AG09319 (cell line): ENCODE measurements at regions not wholly inside any gene's neighbourhood (a gene's known extent, or its start where the extent isn't known, plus 50 kb on each side); places are given as distances from the start of the nearest gene placed in this dataset.

Experiments
- DNase-seq: peaks from one replicate; pipeline ENCODE4 v3.0.0-alpha.2; 2010; ENCODE audit warnings: low read depth; ENCODE audit errors: extremely low read depth
- TF ChIP-seq, protein P1 (sequence below): IDR thresholded peaks from 2 replicates; pipeline ENCODE4 v1.5.1; 2011; ENCODE audit warnings: low read depth, mild to moderate bottlenecking, inconsistent platforms, low read length, moderate library complexity

DNA sequence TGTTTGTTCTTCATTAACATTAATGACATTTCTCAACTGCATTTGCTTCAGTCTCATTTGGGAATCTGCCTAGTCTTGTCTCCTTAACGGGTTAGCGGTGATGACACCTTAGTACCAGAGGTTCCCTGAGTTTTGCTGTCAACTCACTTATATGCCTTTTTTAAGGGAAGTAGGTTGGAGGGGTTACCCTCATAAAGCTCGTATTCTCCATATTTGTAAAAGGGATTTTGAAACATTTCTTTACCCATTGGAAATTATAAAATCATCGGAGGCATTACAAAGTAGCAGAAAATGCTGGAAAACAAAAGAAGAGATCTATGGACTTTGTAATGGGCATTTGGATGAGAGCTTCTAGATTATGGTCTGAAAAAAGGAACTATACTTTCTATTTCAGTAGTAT, 88.7 kb upstream of the PRDM1 start:
- no peak for DNase-seq
- TF ChIP-seq, protein P1, sequence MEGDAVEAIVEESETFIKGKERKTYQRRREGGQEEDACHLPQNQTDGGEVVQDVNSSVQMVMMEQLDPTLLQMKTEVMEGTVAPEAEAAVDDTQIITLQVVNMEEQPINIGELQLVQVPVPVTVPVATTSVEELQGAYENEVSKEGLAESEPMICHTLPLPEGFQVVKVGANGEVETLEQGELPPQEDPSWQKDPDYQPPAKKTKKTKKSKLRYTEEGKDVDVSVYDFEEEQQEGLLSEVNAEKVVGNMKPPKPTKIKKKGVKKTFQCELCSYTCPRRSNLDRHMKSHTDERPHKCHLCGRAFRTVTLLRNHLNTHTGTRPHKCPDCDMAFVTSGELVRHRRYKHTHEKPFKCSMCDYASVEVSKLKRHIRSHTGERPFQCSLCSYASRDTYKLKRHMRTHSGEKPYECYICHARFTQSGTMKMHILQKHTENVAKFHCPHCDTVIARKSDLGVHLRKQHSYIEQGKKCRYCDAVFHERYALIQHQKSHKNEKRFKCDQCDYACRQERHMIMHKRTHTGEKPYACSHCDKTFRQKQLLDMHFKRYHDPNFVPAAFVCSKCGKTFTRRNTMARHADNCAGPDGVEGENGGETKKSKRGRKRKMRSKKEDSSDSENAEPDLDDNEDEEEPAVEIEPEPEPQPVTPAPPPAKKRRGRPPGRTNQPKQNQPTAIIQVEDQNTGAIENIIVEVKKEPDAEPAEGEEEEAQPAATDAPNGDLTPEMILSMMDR: no peak

DNA sequence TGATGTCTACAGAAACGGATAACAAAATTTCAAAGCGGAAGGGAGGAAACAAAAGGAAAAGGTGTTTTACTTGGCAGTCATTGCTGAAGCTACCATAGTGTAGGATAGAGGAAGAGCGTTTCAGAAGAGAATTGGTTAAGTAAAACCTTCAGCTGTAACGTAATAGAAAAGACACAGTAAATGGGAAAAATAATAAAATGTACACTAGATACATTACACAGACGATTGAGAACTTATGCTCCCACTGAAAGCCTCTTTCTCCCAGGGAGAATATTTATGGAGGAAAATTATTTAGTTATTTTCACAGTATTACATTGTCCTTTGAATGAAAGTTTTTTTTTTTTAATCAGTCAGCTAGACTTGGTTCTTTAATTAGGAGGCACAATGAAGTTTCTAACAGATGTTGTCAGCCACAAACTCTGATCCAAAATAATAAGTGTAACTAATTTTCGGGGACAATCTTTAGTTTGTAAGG, 90.7 kb upstream of the PRDM1 start:
- DNase-seq: no peak
- TF ChIP-seq, protein P1: no peak

DNA sequence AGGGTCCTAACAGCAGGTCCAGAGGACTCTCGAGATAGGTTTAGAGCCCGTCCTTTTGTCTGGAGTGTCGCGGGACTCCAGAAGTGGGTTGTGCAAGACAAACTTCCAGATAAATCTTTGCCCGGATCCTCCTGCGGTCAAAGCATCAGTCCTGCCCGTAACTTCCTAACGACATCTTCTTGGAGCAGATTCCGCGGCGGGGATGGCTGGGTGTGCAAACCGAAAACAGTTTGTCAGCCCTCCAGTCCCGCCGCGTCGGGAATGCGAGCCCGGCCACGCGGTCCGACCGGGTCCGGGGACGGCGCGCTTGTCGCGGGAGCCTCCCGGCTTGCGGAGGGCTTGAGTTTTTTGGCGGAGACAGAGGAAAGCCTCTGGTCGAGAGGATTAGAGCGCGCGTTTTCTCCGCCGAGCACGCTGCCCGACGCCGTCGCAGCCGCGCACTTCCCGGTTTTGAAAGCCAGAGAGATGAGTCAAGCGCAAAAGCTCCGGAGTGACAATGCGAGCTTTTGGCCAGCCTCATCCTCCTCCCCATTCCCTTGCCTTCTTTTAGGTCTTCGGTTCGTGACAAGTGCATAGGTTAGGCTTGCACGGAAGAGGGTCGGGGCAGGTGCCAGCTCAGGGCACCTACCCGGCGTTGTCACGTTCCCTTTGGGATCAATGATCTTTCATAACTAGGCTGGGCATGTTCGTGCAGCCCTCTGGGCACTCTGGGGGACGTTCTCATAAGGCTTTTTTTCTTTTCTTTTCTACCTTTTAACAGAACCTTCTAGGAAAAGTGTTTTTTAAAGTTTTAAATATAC, 91.3 kb upstream of the PRDM1 start:
- DNase-seq: peak; percentile 35

DNA sequence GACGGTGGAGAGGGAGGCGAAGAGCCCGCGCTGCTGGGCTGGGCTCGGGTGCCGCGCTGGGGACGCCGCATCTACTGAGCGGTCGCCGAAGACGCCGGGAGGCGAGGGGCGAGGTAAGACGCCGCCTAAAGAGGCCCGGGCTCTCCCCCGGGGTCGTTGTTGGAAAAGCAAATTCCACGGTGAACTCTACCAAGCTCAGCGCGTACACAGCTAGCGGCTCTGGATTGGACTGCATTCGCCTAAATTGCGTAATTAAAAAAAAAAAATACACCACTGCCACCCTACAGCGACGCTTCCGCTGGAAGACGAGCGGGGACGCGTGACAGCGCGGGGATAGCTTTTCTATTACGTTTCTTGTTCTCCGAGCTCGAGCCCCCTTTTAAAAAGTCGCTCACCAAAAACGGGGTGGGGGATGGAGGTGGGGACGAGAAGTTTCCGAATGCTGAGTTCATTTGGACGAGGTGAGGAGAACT, 92.0 kb upstream of the PRDM1 start:
- TF ChIP-seq, protein P1: no peak
- no peak for DNase-seq

More for the DNA sequence above, 91.3 kb upstream of the PRDM1 start:
- TF ChIP-seq, protein P1: no peak

DNA sequence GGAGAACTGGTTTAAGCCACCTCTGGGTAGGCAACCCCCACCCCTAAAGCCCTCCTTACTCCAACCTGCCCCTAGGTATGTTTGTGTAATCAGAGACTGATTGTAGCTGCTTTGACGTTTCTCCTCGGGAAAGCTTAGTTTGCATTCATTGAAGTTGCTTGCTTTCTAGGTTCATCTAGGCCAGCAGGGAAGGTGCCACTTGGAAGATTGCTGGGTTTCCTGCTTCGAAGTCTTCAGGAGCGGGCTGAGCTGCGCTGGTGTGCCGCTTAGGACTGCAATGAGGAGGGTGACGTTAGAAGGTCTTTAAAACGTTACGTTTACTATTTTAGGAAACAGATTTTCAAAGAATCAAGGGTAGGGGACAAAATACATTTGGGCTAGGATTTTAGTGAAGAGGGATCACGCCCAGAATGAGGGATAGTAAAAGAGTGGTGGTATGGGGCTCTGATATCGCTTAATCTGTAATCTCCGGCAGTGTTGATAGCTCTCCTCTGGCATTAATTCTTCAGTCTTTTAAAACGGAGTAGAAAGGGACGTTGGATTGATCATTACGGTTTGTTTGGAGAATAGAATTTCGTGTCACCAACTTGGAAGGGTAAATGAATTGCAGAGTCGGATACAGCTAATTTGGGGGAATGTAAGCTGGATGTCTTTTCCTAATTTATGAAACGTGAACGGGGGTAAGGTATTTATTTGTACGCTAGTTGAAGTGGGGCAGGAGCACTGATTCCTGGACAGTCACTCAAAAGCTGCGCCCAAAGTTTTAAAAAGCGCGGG, 92.6 kb upstream of the PRDM1 start:
- no peak for DNase-seq
- TF ChIP-seq, protein P1: no peak

DNA sequence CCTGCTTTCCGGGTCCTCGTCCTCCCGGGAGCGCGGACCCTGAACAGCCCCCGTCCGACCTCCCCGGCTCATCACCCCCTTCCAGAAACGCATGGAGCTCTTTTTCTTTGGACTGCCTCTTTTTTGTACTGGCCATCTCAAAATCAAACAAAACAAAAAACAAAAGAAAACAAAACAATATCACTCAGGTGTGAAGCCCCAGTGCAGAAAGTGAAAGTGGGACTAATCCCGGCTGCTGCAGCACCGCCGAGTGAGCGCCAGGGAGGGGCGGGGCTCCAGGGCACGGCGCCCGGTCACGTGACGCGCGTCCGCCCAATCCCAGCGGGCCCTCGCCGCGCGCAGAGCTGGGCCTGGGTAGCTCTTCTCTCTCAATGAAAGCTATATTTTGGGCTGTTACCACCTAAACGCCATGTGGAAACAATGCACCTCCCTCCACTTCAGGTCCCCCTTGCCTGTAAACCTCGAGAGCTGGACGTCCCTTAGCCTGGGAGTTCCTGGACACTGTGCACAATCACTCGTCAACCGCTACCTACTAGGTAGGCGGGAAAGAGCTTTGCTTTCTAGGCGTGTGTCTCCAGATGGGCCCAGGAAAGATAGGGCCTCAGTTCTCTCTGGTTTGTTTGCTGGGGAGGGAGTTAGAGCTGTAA, 93.7 kb upstream of the PRDM1 start:
- DNase-seq: peak; percentile 48
- TF ChIP-seq, protein P1: no peak
